NCI-H1694 (cell line): ENCODE measurements at regions not wholly inside any gene's neighbourhood (a gene's known extent, or its start where the extent isn't known, plus 50 kb on each side); places are given as distances from the start of the nearest gene placed in this dataset.

ENCODE experiments used
- DNase-seq: peaks from one replicate; lab custom pipeline; 2025; lab: John Stamatoyannopoulos, UW

DNA sequence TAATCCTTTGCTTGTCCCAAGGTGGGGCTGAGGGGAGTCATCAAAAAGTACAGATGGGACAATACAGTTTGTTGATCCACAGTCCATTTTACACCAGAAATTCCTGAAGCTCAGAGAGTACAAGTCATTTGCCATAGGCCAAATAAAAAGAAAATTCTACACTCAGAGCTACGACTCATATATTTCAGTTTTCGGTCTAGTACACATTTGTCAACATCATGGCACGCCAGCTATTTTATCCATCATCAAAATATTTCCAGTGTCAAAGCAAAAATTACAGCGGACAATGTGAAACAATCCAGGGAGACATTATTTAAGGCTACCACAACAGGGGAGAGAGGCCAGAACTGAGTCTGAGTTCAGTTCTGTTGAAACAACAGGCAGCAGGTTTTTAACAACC lies 587.5 kb upstream of the DSEL start:
- no peak for DNase-seq

DNA sequence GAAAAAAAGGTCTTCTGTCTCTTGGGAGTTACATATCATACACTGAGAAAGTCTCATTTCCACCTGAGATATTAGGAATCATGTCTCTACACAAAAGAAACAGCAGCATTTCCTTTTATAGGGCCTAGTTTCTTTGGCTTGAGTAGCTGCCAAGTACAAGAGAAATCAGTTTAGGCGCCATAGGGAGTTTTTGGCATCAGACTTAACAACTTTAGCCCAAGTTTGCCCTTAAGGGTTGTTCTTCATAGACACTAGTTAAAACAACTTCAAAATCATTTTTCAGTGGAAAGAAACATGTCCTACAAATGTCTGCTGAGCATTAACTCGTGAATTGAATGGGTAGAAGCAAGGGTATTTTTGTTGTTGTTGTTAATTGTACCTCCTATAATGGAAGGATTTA lies 587.0 kb upstream of the DSEL start:
- no peak for DNase-seq

DNA sequence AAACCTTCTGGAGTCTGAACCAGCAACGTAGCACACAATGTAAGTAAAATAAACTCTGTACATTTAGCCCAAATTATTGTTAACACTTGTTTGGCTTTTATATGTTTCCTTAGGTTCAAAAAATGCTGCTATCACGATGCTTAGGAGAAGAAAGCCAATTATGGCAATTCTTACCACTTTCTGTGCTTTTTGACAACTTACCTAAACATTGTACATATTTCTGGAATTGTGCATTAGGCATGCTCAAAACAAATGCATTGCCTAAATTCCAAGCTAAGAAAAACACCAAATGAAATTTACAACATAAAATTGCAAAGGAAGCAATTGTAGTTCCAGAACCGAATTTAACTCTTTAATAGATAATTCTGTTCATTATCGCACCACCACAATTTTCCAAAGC lies 585.6 kb upstream of the DSEL start:
- DNase-seq: no peak

DNA sequence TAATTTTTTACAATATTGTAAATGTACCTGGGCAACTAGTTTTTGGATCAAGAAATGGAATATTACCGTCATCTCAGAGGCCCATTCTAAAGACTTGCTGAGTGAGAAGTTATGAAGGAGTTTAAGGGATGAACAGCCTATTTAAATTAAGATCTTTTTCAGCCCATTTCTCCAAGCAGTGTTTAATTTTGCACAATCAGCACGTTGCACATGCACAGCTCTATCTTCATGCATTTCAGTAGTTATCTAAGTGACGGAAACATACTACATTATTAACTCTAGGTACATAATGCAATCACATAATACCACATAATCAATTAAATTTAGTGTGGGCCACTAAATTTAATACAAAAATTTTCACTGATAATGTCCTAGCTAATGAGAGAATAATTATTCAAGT lies 582.1 kb upstream of the DSEL start:
- no peak for DNase-seq

DNA sequence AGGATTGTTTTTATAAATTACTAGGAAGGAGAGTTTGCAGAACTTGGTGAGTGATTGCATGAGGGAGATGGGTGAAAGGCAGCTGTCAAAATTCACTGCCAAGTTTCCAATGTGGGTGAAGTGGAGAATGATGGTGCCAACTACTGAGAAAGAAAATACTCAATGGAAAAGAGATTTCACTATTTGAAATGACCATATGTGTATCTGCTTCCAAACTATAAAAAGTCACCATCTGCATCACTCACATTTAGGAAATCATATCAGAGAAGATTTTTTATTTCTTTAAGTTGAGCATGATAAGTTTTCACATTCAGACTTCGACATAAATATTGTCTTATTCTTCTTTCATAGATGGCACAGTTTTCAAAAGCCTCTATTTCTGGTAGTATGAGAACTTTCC lies 570.0 kb upstream of the DSEL start:
- no peak for DNase-seq

DNA sequence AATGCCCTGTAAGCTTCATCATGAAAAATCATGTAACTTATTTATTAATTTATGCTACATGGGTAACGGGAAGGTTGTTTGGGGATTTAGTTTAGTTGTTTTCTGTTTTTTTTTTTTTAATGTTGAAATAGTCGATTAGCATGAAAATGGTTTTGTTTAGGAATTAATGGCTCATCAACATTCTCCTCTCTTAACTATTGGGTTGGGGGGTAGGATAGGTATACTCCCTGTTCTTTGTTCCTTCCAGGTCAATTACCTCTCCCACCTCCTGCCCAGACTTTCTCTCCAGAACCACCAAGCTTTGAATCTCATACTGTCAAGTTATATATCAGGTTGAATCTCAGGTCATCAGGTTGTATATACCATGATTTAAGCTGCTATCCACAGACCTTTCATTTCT lies 568.7 kb upstream of the DSEL start:
- no peak for DNase-seq

DNA sequence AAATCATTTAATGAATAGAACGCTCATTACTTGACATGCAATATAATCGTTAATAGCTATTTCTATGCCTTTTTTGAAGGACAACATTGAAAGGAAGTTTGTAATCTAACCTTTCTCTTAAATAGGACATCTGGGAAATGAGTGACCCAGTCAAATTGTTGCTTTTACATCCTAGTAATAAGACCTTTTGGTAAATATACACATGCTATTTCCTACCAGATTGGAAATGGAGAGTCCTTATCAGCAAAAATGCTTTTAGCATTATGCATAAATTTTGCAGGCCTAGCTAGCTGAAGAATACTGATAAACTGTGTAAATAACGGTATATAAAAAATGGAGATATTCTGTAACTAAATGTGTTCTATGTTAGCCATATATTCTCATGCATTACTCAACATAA lies 567.3 kb upstream of the DSEL start:
- DNase-seq: no peak

DNA sequence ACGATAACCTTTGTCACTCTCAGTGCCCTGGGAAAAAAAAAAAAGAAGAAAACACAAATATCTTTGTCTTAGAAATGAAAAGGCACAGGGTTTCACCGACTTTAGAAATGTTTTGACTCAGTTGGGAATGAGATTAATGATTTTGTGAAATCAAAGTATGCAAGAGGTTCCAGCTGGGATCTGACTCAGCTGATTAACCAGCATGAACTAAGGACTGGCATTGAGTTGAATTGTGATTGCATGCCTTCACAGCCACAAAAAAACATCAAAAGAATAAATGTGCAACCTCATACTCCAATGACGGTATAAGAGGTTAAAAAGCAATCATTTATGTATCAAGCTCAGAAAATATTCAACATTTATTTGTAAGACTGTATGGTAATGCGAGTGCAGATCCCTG lies 566.6 kb upstream of the DSEL start:
- DNase-seq: no peak

DNA sequence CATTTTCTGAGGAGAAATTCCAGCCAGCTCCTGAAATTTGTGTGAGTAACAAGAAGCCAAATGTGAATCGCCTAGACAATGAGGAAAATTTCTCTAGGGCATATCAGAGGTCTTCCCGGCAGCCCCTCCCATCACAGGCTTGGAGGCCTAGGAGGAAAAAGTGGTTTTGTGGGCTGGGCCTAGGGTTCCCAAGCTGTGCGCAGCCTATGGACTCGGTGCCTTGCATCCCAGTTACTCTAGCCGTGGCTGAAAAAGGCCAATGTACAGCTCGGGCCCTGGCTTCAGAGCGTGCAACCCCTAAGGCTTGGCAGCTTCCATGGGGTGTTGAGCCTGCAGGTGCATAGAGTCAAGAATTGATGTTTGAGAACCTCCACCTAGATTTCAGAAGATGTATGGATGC lies 556.2 kb upstream of the DSEL start:
- no peak for DNase-seq

DNA sequence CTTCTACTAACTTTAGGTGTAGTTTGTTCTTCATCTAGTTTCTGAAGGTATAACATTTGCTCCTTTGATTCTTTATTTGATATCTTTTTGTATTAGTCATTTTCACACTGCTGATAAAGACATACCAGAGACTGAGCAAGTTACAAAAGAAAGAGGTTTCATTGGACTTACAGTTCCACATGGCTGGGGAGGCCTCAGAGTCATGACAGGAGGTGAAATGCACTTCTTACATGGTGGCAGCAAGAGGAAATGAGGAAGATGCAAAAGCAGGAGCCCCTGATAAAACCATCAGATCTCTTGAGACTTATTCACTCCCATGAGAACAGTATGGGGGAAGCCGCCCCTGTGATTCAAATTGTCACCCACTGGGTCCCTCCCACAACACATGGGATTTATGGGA lies 544.4 kb upstream of the DSEL start:
- no peak for DNase-seq

DNA sequence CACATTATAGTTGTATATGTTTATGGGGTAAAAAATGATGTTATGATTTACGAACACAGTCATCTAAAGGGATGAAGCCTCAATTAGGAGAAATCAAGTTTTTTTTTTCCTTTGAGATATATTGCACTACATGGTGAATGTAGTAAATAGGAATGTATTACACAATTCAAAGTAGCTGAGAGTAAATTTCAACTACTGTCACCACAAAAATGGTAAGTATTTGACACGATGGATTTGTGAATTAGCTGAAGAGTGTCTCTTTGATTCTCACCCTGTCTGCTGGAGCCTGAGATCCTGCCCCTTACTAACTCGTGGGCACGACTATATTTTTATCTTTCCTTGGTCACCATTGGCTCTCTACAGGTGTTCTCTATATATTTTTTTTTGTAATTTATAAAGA lies 540.4 kb upstream of the DSEL start:
- no peak for DNase-seq

DNA sequence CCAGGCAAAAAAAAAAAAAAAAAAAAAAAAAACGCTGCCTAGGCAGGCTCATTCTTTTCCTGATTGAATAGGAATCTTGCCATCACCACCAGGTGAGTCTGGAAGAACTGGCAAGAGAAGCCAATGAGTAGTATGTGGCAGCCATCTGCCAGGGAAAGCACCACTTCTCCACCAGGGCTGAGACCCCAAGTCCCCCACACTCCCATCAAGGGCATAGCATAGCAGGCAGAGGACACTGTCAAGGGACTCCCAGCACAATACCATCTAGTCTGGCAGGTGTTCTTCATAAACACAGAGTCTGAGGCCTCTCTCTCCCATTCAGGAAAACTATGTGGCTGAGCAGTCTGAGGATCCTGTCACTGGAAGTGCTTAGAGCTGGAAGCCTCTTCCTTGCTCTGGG lies 538.1 kb upstream of the DSEL start:
- DNase-seq: no peak

DNA sequence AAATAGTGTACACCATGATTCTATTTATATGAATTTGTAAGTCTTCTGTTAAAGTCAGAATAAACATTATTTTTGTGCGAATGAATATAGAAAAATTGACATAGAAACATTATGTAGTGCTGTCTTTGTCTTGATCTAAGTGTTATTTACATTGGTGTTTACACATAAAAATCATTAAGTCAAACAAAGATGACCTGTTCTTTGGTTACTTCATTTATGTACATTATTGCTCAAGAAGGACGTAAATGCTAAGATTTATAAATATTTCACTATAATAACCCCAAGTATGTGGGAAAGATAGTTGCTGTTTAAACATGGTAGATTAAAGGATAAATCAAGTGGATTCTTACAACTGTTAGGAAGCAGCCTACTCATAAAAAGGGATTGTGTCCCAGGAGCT lies 536.8 kb upstream of the DSEL start:
- DNase-seq: no peak

DNA sequence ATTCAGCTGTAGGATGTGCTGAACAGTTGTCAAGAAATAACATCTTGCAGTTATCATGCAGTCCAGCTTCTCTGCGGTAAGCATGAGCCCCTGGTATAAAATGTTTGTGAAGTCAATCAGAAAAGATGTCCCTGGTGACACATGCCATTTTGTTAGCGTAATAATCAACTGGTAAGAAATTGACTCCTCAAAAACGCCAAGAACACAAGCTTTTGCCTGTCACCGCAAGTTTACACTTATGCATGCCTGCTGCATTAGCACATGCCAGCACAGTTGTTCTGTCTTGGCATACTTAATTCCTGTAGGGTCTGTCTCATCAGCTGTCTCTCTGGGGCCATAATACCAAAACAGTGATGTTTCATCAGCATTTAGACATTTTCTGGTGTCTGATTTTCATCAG lies 524.8 kb upstream of the DSEL start:
- no peak for DNase-seq

DNA sequence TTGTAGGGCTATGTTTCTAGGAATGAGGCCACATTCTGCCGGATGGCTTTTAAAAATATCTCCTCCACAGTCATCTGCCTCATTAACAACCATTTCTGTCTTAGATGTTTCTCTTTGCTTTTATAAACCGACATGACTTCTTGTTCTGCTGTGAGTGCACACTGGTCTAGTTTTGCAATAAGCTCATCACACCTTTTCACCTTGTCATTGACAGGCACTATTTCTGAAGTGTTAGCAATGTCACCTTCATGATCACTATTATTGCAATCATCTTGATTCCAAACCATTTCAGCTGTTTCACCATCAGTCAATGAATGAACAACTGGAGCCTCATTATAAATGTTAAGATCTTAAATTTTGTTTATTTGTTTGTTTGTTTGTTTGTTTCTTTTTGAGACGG lies 523.7 kb upstream of the DSEL start:
- DNase-seq: no peak

DNA sequence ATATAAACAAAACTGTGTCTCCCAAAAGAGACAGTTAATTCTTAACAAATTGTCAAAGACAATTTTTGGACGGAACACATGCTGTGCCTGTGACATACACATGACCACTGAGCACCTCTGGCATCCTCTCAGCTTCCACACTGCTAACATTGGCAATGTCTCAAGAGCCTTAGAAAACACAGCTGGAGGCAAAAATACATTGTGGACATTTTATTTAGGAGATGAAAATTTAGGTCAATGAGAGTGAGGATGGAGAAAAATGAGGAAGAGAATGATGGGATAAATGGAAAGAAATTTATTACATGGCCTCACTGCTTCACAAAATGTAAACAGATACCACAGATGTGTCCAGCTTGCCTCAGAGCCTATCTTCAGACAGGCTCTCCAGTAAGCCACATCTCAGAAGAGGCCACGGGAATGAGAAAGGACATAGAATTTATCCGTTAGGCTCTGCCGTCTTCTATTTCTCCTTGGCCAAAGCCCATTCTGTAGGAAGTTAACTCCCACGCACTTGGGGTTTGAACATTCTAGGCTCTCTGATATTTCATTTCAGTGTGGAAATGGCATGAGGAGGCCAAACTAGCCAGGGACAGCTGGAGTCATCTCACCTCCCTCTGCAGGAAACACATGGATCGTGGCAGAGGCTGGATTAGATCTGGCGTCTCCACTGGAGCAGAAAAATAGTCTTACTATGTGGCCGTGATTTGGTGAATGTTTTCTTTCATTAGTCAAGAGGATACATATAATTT lies 519.4 kb upstream of the DSEL start:
- DNase-seq: no peak

DNA sequence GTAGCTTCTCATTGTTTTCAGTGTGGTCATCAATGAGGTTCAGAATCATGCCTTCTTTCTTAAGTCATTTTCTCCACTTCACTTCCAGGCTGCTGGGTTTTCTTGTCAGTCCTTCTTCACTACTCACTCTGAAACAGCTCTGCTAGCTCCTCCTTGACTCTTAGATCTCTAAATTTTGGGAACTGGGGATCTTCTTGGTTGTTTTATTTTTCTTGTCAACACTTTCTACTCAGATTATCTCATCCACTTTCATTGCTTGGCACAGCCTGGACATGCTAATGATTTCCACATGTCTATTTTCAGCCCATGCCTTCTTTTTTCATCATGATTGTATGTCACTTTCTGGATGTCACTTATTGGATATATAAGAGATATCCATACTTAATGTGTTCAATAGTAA lies 517.8 kb upstream of the DSEL start:
- no peak for DNase-seq

DNA sequence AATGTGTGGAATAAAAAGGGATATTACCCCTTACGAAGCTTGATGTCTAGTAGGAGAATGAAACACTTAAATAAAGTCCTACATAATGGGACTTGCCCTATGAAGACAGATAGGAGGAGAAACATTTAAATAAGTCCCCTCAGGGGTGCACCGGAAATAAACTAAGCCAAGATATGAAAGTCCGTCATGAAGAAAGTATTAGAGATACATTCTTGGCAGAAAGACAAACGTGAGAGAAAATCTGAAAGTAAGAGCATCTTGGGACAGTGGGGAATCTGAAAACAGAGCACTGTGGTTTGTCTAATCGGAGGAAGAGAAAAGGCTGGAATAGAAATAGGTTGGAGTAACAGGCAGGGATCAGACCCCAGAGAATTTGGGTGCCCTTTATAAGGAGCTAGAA lies 516.9 kb upstream of the DSEL start:
- DNase-seq: no peak

DNA sequence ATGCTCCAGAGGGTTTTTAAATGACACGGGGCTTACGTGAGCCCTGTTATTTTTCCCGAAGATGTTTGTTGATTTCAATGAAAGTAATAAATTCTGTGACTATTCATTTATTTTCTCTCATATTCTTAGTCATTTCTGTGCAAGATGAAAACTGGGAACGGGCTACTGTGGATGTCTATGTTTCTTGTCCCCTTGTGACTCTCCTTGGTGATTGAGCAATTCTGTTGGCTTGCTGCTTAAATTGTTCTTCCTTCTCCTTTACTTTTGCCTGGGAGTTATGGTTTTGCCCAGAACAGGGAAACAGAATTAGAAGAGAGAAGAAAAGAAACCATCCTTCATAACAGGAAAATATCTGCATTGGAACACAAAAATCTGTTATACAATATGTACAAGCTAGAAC lies 508.2 kb upstream of the DSEL start:
- DNase-seq: no peak

DNA sequence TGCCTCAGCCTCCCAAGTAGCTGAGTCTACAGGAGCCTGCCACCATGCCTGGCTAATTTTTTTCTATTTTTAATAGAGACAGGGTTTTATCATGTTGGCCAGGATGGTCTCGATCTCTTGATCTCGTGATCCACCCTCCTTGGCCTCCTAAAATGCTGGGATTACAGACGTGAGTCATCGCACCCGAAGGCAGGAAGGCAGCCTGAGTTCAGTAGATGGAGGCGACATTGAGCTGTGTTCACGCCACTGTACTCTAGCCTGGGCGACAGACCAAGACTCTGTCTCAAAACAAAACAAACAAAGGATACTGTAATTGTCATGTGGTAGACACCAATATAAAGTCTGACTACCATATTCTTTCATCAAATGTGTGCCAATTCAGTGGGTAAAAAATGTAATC lies 500.9 kb upstream of the DSEL start:
- DNase-seq: no peak

DNA sequence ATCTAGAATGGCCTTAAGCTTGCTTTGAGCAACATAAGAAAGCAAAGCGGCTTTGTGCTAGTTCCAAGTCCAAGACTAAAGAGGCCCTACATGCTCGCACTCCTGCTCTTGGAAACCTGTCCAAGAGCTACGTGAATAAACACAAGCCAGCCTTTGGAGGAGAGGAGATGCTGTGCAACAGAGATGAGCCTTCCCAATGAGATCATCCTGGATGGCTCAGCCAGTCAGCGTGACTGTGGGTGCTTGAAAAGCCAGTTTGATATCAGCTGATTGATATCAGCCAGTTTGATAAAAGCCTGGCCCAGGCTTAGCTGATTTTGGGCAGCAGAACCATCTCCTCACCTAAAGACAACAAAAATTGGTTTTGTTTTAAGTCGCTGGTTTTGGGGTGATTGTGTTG lies 481.0 kb upstream of the DSEL start:
- no peak for DNase-seq

DNA sequence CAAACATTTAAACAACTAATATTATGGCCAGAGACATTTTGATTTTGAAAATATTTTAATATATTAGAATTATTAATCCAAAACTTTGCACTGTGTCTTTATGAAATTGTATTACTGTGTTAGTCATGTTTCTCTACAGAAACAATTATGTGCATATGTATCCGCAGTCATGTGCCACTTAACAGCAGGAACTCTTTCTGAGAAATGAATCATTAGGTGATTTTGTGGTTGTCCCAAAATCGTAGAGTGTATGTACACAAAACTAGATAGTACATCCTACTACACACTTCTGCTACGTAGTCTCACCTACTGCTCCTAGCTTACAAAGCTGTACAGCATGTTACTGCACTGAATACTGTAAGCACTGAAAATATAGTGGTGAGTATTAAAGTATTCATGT lies 479.2 kb upstream of the DSEL start:
- DNase-seq: no peak

DNA sequence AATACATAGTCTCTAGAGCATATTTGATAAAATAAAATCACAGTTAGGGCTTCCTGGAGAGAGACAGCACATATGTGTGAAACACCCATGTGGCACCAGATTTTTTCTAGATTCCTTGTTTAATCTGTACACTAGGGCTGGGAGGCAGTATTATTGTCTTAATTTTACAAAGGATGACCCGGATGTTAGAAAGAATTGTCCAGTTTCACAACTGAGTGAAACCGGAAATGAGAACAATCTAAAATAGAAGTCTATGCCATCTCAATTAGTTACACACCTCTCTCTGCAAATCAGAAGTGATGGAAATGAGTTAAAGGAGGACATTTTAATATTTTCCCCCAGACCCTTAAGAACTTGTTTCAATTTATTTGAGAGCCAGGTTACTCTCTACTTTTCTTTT lies 463.7 kb upstream of the DSEL start:
- DNase-seq: no peak

DNA sequence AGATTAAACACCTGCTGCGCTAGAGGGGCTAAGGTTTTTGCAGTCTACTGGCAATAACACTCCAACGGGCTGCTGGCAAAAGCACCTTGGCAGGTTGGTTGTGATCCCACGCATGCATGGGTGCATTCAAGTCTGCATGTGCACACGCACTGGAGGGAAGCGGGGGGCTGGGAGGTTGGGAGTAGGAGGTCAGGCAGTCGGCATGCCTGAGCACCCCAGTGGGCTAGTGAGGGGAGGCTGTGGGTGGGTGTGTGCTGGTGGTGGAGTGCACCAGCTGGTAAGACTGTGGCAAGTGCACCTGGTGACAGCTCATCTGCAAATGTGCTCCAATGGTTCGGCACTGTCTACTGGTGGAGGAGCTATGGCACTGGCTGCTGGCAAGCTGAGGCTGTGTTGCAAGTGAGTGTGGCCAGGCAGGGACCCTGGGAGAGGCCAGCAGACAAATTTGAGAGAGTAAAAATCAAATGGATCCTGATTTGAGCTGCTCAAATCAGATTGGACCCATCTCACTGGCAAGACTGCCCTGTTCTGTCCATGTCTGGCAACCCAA lies 460.6 kb upstream of the DSEL start:
- DNase-seq: no peak

DNA sequence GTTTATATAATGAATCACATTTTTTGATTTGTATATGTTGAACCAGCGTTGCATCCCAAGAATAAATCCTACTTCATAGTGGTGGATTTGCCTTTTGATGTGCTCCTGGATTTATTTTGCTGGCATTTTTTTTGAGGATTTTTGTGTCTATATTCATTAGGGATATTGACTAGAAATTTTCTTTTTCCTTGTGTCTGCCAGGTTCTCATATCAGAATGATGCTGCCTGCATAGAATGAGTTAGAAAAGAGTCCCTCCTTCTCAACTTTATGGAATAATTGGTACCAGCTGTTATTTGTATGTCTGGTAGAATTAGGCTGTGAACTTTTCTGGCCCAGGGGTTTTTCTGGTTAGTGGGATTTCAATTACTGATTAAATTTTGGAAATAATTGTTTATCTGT lies 457.4 kb upstream of the DSEL start:
- no peak for DNase-seq
